AG09309 (cell line): ENCODE measurements at regions not wholly inside any gene's neighbourhood (a gene's known extent, or its start where the extent isn't known, plus 50 kb on each side); places are given as distances from the start of the nearest gene placed in this dataset.
"Not testable (repeated sequence)": the region's sequence is repeated elsewhere in the genome, so short reads cannot be mapped to it uniquely, and the experiment has no call there.

ENCODE experiments used
- DNase-seq: peaks from one replicate; pipeline ENCODE4 v3.0.0-alpha.2; 2010; ENCODE audit warnings: low read depth
- H3K4me3 ChIP-seq: 2 replicates; pipeline ENCODE4 v1.5.1; 2011; ENCODE audit warnings: mild to moderate bottlenecking, low read depth, low read length, moderate library complexity; ENCODE audit not compliant: control insufficient read depth
- TF ChIP-seq, protein P1 (sequence below): IDR thresholded peaks from 2 replicates; pipeline ENCODE4 v1.5.1; 2011; ENCODE audit warnings: mild to moderate bottlenecking, low read depth, low read length, inconsistent platforms; ENCODE audit not compliant: insufficient read depth, control insufficient read depth; ENCODE audit errors: missing control alignments

DNA sequence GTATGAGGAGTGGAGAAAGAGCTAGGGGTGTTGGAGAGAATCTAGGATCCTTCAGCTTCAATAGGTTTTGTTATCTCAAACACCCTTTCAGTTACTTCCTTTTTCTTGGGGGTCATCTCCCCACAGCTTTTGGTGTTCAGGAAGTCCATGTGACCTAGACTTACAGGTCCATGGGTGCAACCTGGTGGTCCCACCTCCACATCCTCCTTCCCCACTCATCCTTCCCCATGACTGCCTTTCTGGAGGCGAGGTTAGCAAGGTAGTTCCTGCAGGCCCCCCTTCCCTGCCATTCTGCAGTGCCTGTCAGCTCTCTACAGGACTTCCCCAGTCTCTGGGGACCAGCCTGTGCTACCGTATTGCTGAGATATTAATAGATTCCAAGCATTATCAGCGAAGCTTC lies 107.6 kb downstream of the TMEM17 start:
- H3K4me3 ChIP-seq, result no peak overlapping the region
- no peak for DNase-seq
- TF ChIP-seq, protein P1, sequence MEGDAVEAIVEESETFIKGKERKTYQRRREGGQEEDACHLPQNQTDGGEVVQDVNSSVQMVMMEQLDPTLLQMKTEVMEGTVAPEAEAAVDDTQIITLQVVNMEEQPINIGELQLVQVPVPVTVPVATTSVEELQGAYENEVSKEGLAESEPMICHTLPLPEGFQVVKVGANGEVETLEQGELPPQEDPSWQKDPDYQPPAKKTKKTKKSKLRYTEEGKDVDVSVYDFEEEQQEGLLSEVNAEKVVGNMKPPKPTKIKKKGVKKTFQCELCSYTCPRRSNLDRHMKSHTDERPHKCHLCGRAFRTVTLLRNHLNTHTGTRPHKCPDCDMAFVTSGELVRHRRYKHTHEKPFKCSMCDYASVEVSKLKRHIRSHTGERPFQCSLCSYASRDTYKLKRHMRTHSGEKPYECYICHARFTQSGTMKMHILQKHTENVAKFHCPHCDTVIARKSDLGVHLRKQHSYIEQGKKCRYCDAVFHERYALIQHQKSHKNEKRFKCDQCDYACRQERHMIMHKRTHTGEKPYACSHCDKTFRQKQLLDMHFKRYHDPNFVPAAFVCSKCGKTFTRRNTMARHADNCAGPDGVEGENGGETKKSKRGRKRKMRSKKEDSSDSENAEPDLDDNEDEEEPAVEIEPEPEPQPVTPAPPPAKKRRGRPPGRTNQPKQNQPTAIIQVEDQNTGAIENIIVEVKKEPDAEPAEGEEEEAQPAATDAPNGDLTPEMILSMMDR, result no peak

GRCh38 chr2:62396880-62397279 lies 109.1 kb downstream of the TMEM17 start:
- no peak for DNase-seq
- TF ChIP-seq, protein P1, result no peak
- H3K4me3 ChIP-seq, result no peak overlapping the region

- TF ChIP-seq, protein P1, result no peak
- DNase-seq, result no peak
- no peak overlapping the region for H3K4me3 ChIP-seq
Observed at GRCh38 chr2:62393293-62393692, 112.7 kb downstream of the TMEM17 start.

DNA sequence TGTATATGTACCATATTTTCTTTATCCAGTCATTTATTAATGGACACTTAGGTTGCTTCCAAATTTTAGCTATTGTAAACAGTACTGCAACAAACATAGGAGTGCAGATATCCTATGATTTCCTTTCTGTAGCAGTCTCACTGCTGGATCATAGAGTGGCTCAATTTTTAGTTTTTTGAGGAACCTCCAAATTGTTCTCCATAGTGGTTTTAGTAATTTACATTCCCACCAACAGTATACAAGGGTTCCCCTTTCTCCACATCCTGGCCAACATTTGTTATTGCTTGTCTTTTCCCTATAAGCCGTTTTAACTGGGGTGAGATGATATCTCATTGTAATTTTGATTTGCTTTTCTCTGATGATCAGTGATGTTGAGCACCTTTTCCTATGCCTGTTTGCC lies 114.3 kb downstream of the TMEM17 start:
- H3K4me3 ChIP-seq, result no peak overlapping the region
- TF ChIP-seq, protein P1, result no peak
- no peak for DNase-seq

- H3K4me3 ChIP-seq, DNase-seq: not testable (repeated sequence)
Observed at GRCh38 chr2:62386378-62386777, 119.6 kb downstream of the TMEM17 start.

GRCh38 chr2:62383846-62384245 lies 122.1 kb downstream of the TMEM17 start:
- no peak overlapping the region for H3K4me3 ChIP-seq
- DNase-seq, result no peak
- TF ChIP-seq, protein P1, result no peak

GRCh38 chr2:62382757-62383156 lies 123.2 kb downstream of the TMEM17 start:
- no peak overlapping the region for H3K4me3 ChIP-seq
- DNase-seq, result no peak
- TF ChIP-seq, protein P1, result no peak
